ENCODE measurements at regions not wholly inside any gene's neighbourhood (a gene's known extent, or its start where the extent isn't known, plus 50 kb on each side); places are given as distances from the start of the nearest gene placed in this dataset.
A peak's percentile ranks its signal among the peaks of the same experiment; 100 is the strongest.

DNA sequence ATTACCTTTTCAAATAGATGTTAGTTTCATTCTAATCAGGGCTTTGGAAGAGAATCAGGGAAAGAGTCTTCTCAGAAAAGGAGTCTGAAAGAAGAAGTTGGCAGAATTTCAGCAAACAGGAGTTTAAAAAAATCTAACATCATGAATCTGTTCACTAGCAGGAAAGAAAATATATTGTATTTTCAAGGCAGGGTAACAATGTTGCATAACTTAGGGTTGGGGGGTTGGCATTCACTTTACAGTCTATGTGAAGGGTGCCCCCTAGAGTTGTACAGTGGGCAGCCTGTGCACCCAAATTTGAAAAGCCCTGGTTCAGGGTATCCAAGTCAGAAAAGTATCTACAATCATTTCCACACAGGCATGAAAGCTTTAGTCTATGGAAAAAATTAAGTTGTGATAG lies 348.4 kb upstream of the SLC30A5 start:
- Histone ChIP-seq H3K36me3 (ENCODE audit: control insufficient read depth, low read length) (no peaks in the 10 kb centered on the region), H3F3A (ENCODE audit: control insufficient read depth, insufficient read depth) (no peaks in the 10 kb centered on the region), H3K4me3 (ENCODE audit: low read length) (no peak overlapping the region), H4K20me1 (ENCODE audit: control insufficient read depth, insufficient read depth, low read depth, low read length) (no peaks in the 10 kb centered on the region), H3K79me2 (ENCODE audit: control insufficient read depth, low read length) (no peaks in the 10 kb centered on the region), H3K4me2 (ENCODE audit: low read length) (no peak overlapping the region), H3K9me2 (replicated peaks; ENCODE audit: control insufficient read depth, low read length) (no peaks in the 10 kb centered on the region), H3K27me3 (ENCODE audit: control insufficient read depth, low read length) (0 out of 2 replicates have a peak, but pooled peaks cover 2% of the 10 kb centered on the region), H3K4me1 (ENCODE audit: control insufficient read depth, low read length) (no peaks in the 10 kb centered on the region), H3K27ac (ENCODE audit: low read depth, low read length) (no peak overlapping the region), H3K9me3 (ENCODE audit: control insufficient read depth, insufficient read depth, low read length) (no peaks in the 10 kb centered on the region)
- TF ChIP-seq EZH2phosphoT487 (IDR thresholded peaks at IDR 0.05; ENCODE audit: borderline replicate concordance, low read length), result no peak
- TF ChIP-seq, protein P1, sequence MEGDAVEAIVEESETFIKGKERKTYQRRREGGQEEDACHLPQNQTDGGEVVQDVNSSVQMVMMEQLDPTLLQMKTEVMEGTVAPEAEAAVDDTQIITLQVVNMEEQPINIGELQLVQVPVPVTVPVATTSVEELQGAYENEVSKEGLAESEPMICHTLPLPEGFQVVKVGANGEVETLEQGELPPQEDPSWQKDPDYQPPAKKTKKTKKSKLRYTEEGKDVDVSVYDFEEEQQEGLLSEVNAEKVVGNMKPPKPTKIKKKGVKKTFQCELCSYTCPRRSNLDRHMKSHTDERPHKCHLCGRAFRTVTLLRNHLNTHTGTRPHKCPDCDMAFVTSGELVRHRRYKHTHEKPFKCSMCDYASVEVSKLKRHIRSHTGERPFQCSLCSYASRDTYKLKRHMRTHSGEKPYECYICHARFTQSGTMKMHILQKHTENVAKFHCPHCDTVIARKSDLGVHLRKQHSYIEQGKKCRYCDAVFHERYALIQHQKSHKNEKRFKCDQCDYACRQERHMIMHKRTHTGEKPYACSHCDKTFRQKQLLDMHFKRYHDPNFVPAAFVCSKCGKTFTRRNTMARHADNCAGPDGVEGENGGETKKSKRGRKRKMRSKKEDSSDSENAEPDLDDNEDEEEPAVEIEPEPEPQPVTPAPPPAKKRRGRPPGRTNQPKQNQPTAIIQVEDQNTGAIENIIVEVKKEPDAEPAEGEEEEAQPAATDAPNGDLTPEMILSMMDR (IDR thresholded peaks at IDR 0.05; ENCODE audit: low read depth, low read length, poor library complexity, severe bottlenecking), result peak; percentile 39

DNA sequence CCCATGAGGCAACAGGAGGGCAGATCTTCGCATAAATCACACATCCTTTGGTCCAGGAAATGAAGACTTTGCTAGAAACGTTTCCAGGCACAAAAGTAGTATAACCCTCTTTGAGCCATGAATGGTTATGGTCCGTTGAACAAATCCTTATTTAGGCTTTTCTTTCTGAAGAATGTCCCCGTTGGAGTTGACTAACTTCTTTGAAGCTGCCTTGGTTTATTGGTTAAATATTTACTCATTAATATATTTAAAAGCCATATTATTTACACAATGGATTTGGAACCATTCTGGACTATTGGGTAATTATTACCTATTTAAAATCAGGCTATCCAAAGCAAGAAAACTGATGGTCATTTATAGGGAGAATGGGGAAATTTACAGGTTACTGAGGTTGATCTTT lies 347.6 kb upstream of the SLC30A5 start:
- Histone ChIP-seq H3K27me3 (ENCODE audit: control insufficient read depth, low read length) (0 out of 2 replicates have a peak, but pooled peaks cover 2% of the 10 kb centered on the region), H3F3A (ENCODE audit: control insufficient read depth, insufficient read depth) (no peaks in the 10 kb centered on the region), H3K4me3 (ENCODE audit: low read length) (no peak overlapping the region), H3K79me2 (ENCODE audit: control insufficient read depth, low read length) (no peaks in the 10 kb centered on the region), H3K27ac (ENCODE audit: low read depth, low read length) (no peak overlapping the region), H3K9me3 (ENCODE audit: control insufficient read depth, insufficient read depth, low read length) (no peaks in the 10 kb centered on the region), H3K9me2 (replicated peaks; ENCODE audit: control insufficient read depth, low read length) (no peaks in the 10 kb centered on the region), H3K36me3 (ENCODE audit: control insufficient read depth, low read length) (no peaks in the 10 kb centered on the region), H3K4me2 (ENCODE audit: low read length) (no peak overlapping the region), H3K4me1 (ENCODE audit: control insufficient read depth, low read length) (no peaks in the 10 kb centered on the region), H4K20me1 (ENCODE audit: control insufficient read depth, insufficient read depth, low read depth, low read length) (no peaks in the 10 kb centered on the region)
- TF ChIP-seq, protein P1 (IDR thresholded peaks at IDR 0.05; ENCODE audit: low read depth, low read length, poor library complexity, severe bottlenecking), result no peak
- TF ChIP-seq EZH2phosphoT487 (IDR thresholded peaks at IDR 0.05; ENCODE audit: borderline replicate concordance, low read length), result no peak

DNA sequence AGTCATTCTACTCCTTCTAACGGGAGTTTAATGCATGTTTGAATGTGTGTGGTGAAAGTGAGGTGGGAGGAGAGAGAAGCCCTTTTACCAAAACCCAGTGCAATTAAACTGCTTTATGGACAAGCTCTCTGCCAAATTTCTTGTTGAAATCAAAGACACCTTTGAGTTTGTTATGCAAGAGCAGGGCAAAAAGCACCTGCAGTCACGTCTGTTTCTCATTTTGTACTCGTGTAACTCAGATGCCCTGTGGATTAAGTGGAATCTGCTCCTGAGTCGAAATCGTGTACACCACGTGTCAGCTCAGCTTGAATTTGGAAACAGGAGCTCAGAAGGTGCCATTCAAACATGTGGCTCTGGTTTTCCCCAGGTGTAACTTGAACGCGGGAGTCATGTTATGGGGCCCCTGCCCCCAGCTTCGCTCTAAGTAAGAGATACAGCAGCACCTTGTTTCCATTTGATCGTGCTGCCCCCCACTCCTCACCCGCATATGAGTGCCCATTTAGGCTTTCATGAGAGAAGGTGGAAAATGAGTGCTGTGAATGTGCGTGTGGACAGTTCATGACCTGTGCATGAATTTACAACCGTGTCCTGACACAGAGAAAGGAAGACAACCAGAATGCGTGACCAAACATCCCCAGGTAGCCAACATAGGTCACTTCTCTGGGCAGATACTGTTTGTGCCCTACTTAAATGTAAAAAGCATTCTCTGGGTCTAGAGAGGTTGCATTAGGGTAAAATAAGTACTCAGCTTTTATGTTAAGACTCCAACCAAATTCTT lies 347.0 kb upstream of the SLC30A5 start:
- Histone ChIP-seq H3F3A (ENCODE audit: control insufficient read depth, insufficient read depth) (no peaks in the 10 kb centered on the region), H4K20me1 (ENCODE audit: control insufficient read depth, insufficient read depth, low read depth, low read length) (no peaks in the 10 kb centered on the region), H3K4me3 (ENCODE audit: low read length) (no peak overlapping the region), H3K79me2 (ENCODE audit: control insufficient read depth, low read length) (no peaks in the 10 kb centered on the region), H3K36me3 (ENCODE audit: control insufficient read depth, low read length) (no peaks in the 10 kb centered on the region), H3K4me1 (ENCODE audit: control insufficient read depth, low read length) (no peaks in the 10 kb centered on the region), H3K27ac (ENCODE audit: low read depth, low read length) (no peak overlapping the region), H3K9me3 (ENCODE audit: control insufficient read depth, insufficient read depth, low read length) (no peaks in the 10 kb centered on the region), H3K4me2 (ENCODE audit: low read length) (no peak overlapping the region), H3K9me2 (replicated peaks; ENCODE audit: control insufficient read depth, low read length) (no peaks in the 10 kb centered on the region), H3K27me3 (ENCODE audit: control insufficient read depth, low read length) (0 out of 2 replicates have a peak, but pooled peaks cover 2% of the 10 kb centered on the region)
- TF ChIP-seq, protein P1 (IDR thresholded peaks at IDR 0.05; ENCODE audit: low read depth, low read length, poor library complexity, severe bottlenecking), result no peak
- TF ChIP-seq EZH2phosphoT487 (IDR thresholded peaks at IDR 0.05; ENCODE audit: borderline replicate concordance, low read length), result no peak

Measured in DOHH2 (cell line).